Chondrocyte (in vitro differentiated cells): ENCODE measurements at regions not wholly inside any gene's neighbourhood (a gene's known extent, or its start where the extent isn't known, plus 50 kb on each side); places are given as distances from the start of the nearest gene placed in this dataset.
"Not testable (repeated sequence)": the region's sequence is repeated elsewhere in the genome, so short reads cannot be mapped to it uniquely, and the experiment has no call there.

Experiments
- DNase-seq: peaks from one replicate; pipeline ENCODE4 v3.0.0; 2021; ENCODE audit warnings: mixed read lengths, low spot score
- H3K27ac Mint-ChIP-seq: one replicate; pipeline ENCODE4 v1.8.0; 2021; ENCODE audit warnings: mild to moderate bottlenecking, moderate library complexity, mixed read lengths; ENCODE audit not compliant: unreplicated experiment
- H3K27me3 Mint-ChIP-seq: 2 replicates; pipeline ENCODE4 v1.8.0; 2021; ENCODE audit warnings: low read depth, mixed read lengths
- H3K36me3 Mint-ChIP-seq: 2 replicates; pipeline ENCODE4 v1.8.0; 2021; ENCODE audit warnings: low read depth, mixed read lengths
- H3K4me1 Mint-ChIP-seq: 2 replicates; pipeline ENCODE4 v1.8.0; 2021; ENCODE audit warnings: low read depth, mild to moderate bottlenecking, mixed read lengths
- H3K4me3 Mint-ChIP-seq: one replicate; pipeline ENCODE4 v1.8.0; 2021; ENCODE audit warnings: mild to moderate bottlenecking, moderate library complexity, mixed read lengths; ENCODE audit not compliant: unreplicated experiment
- H3K9me3 Mint-ChIP-seq: 2 replicates; pipeline ENCODE4 v1.8.0; 2021; ENCODE audit warnings: low read depth, mixed read lengths
- CTCF ChIP-seq: fragments of 200-600 bp; sonication (generic); IDR thresholded peaks from 2 replicates; pipeline ENCODE4 v1.5.0; 2021; ENCODE audit warnings: antibody characterized with exemption, mild to moderate bottlenecking, moderate library complexity

DNA sequence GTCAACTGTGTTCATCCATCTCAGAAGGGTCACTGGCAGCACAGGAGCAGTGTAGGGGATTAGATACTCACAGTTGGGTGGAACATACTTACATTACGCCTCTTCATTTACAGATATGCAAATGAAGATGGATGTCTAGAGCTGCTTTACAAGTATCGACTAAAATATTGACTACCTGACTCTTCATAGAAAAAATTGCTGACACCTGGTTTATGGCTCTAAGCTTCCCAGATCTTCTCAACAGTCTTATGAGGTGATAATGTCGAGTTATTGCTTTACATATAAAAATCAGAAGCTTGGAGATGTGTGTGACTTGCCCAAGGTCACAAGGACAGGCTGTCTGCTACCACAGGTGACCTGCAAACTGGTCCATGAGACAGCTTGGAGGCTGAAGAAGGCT is 677.2 kb downstream of the TYW1 start:
- Mint-ChIP-seq H3K27me3 (no peaks in the 10 kb centered on the region), H3K4me3 (no peak overlapping the region), H3K27ac (peak overlapping the region; percentile 42), H3K4me1 (no peaks in the 10 kb centered on the region), H3K36me3 (peaks cover 2% of the 10 kb centered on the region), H3K9me3 (peaks cover 36% of the 10 kb centered on the region)
- DNase-seq: no peak
- no peak for TF ChIP-seq CTCF

- not testable (repeated sequence) for DNase-seq, H3K4me3 Mint-ChIP-seq, H3K36me3 Mint-ChIP-seq, H3K4me1 Mint-ChIP-seq, H3K27me3 Mint-ChIP-seq, H3K27ac Mint-ChIP-seq
- peaks cover 26% of the 10 kb centered on the region for H3K9me3 Mint-ChIP-seq
Measured at GRCh38 chr7:67674862-67675261, 678.2 kb downstream of the TYW1 start.

- no peak for TF ChIP-seq CTCF
- no peak overlapping the region for H3K27ac Mint-ChIP-seq
- peaks cover 20% of the 10 kb centered on the region for H3K9me3 Mint-ChIP-seq
Measured at GRCh38 chr7:67675971-67676370, 679.3 kb downstream of the TYW1 start.

GRCh38 chr7:67678419-67678818 is 681.8 kb downstream of the TYW1 start:
- no peak for TF ChIP-seq CTCF
- Mint-ChIP-seq H3K27ac (no peak overlapping the region), H3K4me1 (no peaks in the 10 kb centered on the region)

More at GRCh38 chr7:67675971-67676370, 679.3 kb downstream of the TYW1 start:
- no peak for DNase-seq
- peaks cover 2% of the 10 kb centered on the region for H3K36me3 Mint-ChIP-seq
- H3K4me1 Mint-ChIP-seq: no peaks in the 10 kb centered on the region
- H3K27me3 Mint-ChIP-seq: peaks cover 2% of the 10 kb centered on the region
- no peak overlapping the region for H3K4me3 Mint-ChIP-seq

GRCh38 chr7:67683628-67684027 is 687.0 kb downstream of the TYW1 start:
- H3K4me3 Mint-ChIP-seq: no peak overlapping the region
- no peaks in the 10 kb centered on the region for H3K36me3 Mint-ChIP-seq
- TF ChIP-seq CTCF: no peak
- no peak overlapping the region for H3K27ac Mint-ChIP-seq
- H3K4me1 Mint-ChIP-seq: no peaks in the 10 kb centered on the region
- peaks cover 7% of the 10 kb centered on the region for H3K9me3 Mint-ChIP-seq
- DNase-seq: no peak
- H3K27me3 Mint-ChIP-seq: peaks cover 6% of the 10 kb centered on the region

More at GRCh38 chr7:67678419-67678818, 681.8 kb downstream of the TYW1 start:
- H3K36me3 Mint-ChIP-seq: no peaks in the 10 kb centered on the region
- H3K27me3 Mint-ChIP-seq: peaks cover 6% of the 10 kb centered on the region
- H3K9me3 Mint-ChIP-seq: peaks cover 13% of the 10 kb centered on the region
- H3K4me3 Mint-ChIP-seq: no peak overlapping the region
- no peak for DNase-seq

DNA sequence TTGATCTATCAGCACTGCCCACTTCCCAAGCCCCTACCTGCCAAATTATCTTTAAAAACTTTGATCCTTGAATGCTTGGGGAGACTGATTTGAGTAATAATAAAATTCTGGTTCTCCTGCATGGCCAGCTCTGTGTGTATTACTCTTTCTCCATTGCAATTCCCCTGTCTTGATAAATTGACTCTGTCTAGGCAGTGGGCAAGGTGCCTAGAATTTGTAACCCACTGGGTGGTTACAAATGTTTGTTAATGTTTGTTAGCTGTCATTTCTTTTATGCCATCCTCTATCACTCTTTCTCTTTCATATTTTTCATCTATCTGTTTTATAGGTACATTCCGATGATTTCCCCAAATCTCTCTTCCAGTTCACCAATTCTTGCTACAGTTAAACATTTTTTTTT is 694.1 kb downstream of the TYW1 start:
- Mint-ChIP-seq H3K9me3 (peaks cover 10% of the 10 kb centered on the region), H3K4me1 (no peaks in the 10 kb centered on the region), H3K4me3 (no peak overlapping the region), H3K36me3 (no peaks in the 10 kb centered on the region), H3K27ac (no peak overlapping the region), H3K27me3 (peaks cover 8% of the 10 kb centered on the region)
- TF ChIP-seq CTCF: no peak
- no peak for DNase-seq
